Activated naive CD8-positive, alpha-beta T cell treated with anti-CD3 and anti-CD28 coated beads, Interleukin-2, amount 10 ng/mL, durations not matched to agents 7 days and 5 days (primary cell): ENCODE measurements at regions not wholly inside any gene's neighbourhood (a gene's known extent, or its start where the extent isn't known, plus 50 kb on each side); places are given as distances from the start of the nearest gene placed in this dataset.
"Not testable (repeated sequence)": the region's sequence is repeated elsewhere in the genome, so short reads cannot be mapped to it uniquely, and the experiment has no call there.

ENCODE experiments used
- ATAC-seq: fragments of 150-1000 bp; cut with Tn5 transposase; one replicate; pipeline ENCODE4 v1.10.0; 2021; ENCODE audit warnings: low read depth, moderate library complexity
- POLR2A ChIA-PET: fragments of 350-600 bp; sonication (Branson Sonifier 250); formaldehyde crosslinking; loops from one replicate; lab custom pipeline; 2021; ENCODE audit warnings: antibody characterized with exemption; lab: Charles Lee
- DNase-seq: peaks from one replicate; pipeline ENCODE4 v3.0.0; 2021
- H3K27ac Mint-ChIP-seq: one replicate; pipeline ENCODE4 v1.8.0; 2022; ENCODE audit warnings: mild to moderate bottlenecking, mixed read lengths
- H3K27me3 Mint-ChIP-seq: one replicate; pipeline ENCODE4 v1.8.0; 2022; ENCODE audit warnings: mild to moderate bottlenecking, moderate library complexity, mixed read lengths
- H3K36me3 Mint-ChIP-seq: one replicate; pipeline ENCODE4 v1.8.0; 2021; ENCODE audit warnings: mild to moderate bottlenecking, mixed read lengths
- H3K4me1 Mint-ChIP-seq: one replicate; pipeline ENCODE4 v1.8.0; 2021; ENCODE audit warnings: mixed read lengths
- H3K4me3 Mint-ChIP-seq: one replicate; pipeline ENCODE4 v1.8.0; 2022; ENCODE audit warnings: mild to moderate bottlenecking, moderate library complexity, mixed read lengths
- H3K9me3 Mint-ChIP-seq: one replicate; pipeline ENCODE4 v1.8.0; 2021; ENCODE audit warnings: mixed read lengths

- no peaks in the 10 kb centered on the region for H3K36me3 Mint-ChIP-seq
- H3K4me3 Mint-ChIP-seq: no peak overlapping the region
- POLR2A ChIA-PET: no interaction called here
- no peak for DNase-seq
- no peaks in the 10 kb centered on the region for H3K9me3 Mint-ChIP-seq
- no peaks in the 10 kb centered on the region for H3K27me3 Mint-ChIP-seq
- ATAC-seq: no peak
- H3K27ac Mint-ChIP-seq: no peak overlapping the region
- no peaks in the 10 kb centered on the region for H3K4me1 Mint-ChIP-seq
Measured at GRCh38 chr10:52954407-52954806, 181.8 kb upstream of the MBL2 start.

- H3K27me3 Mint-ChIP-seq: no peaks in the 10 kb centered on the region
- no peak overlapping the region for H3K27ac Mint-ChIP-seq
- H3K9me3 Mint-ChIP-seq: no peaks in the 10 kb centered on the region
- ATAC-seq: no peak
- H3K4me1 Mint-ChIP-seq: no peaks in the 10 kb centered on the region
- no peak for DNase-seq
- H3K4me3 Mint-ChIP-seq: no peak overlapping the region
- POLR2A ChIA-PET: no interaction called here
- H3K36me3 Mint-ChIP-seq: no peaks in the 10 kb centered on the region
Measured at GRCh38 chr10:52952391-52953055, 179.9 kb upstream of the MBL2 start.

GRCh38 chr10:52951824-52952223, 179.2 kb upstream of the MBL2 start:
- DNase-seq (no peak), ATAC-seq (no peak)
- POLR2A ChIA-PET: no interaction called here
- no peaks in the 10 kb centered on the region for H3K36me3 Mint-ChIP-seq
- no peak overlapping the region for H3K4me3 Mint-ChIP-seq
- H3K9me3 Mint-ChIP-seq: no peaks in the 10 kb centered on the region
- H3K27ac Mint-ChIP-seq: no peak overlapping the region
- no peaks in the 10 kb centered on the region for H3K27me3 Mint-ChIP-seq
- no peaks in the 10 kb centered on the region for H3K4me1 Mint-ChIP-seq

- H3K27ac Mint-ChIP-seq: no peak overlapping the region
- H3K4me1 Mint-ChIP-seq: no peaks in the 10 kb centered on the region
- POLR2A ChIA-PET: no interaction called here
Measured at GRCh38 chr10:52950578-52950977, 178.0 kb upstream of the MBL2 start.

GRCh38 chr10:52949899-52950298, 177.3 kb upstream of the MBL2 start:
- no peaks in the 10 kb centered on the region for H3K36me3 Mint-ChIP-seq

More at GRCh38 chr10:52950578-52950977, 178.0 kb upstream of the MBL2 start:
- Mint-ChIP-seq H3K27me3 (no peaks in the 10 kb centered on the region), H3K9me3 (no peaks in the 10 kb centered on the region), H3K36me3 (no peaks in the 10 kb centered on the region), H3K4me3 (no peak overlapping the region)
- no peak for ATAC-seq
- DNase-seq: no peak

GRCh38 chr10:52946486-52946885, 173.9 kb upstream of the MBL2 start:
- no peaks in the 10 kb centered on the region for H3K36me3 Mint-ChIP-seq
- no peak for DNase-seq
- ATAC-seq: no peak
- POLR2A ChIA-PET: no interaction called here
- H3K4me3 Mint-ChIP-seq: no peak overlapping the region
- H3K27me3 Mint-ChIP-seq: no peaks in the 10 kb centered on the region
- H3K9me3 Mint-ChIP-seq: no peaks in the 10 kb centered on the region
- no peak overlapping the region for H3K27ac Mint-ChIP-seq
- H3K4me1 Mint-ChIP-seq: no peaks in the 10 kb centered on the region

More at GRCh38 chr10:52949899-52950298, 177.3 kb upstream of the MBL2 start:
- POLR2A ChIA-PET: no interaction called here
- DNase-seq: no peak
- Mint-ChIP-seq H3K9me3 (no peaks in the 10 kb centered on the region), H3K27ac (no peak overlapping the region), H3K27me3 (no peaks in the 10 kb centered on the region), H3K4me3 (no peak overlapping the region), H3K4me1 (no peaks in the 10 kb centered on the region)
- no peak for ATAC-seq

- H3K27me3 Mint-ChIP-seq, H3K4me1 Mint-ChIP-seq, ATAC-seq, H3K36me3 Mint-ChIP-seq, H3K9me3 Mint-ChIP-seq, H3K4me3 Mint-ChIP-seq, DNase-seq, POLR2A ChIA-PET, H3K27ac Mint-ChIP-seq: not testable (repeated sequence)
Measured at GRCh38 chr10:52945521-52945920, 172.9 kb upstream of the MBL2 start.

GRCh38 chr10:52940921-52941320, 168.3 kb upstream of the MBL2 start:
- peaks cover 3% of the 10 kb centered on the region for H3K9me3 Mint-ChIP-seq
- no peak overlapping the region for H3K27ac Mint-ChIP-seq
- DNase-seq (no peak), ATAC-seq (no peak)
- no peaks in the 10 kb centered on the region for H3K4me1 Mint-ChIP-seq
- no peak overlapping the region for H3K4me3 Mint-ChIP-seq
- H3K36me3 Mint-ChIP-seq: no peaks in the 10 kb centered on the region
- POLR2A ChIA-PET: no interaction called here
- H3K27me3 Mint-ChIP-seq: no peaks in the 10 kb centered on the region

GRCh38 chr10:52939894-52940293, 167.3 kb upstream of the MBL2 start:
- H3K4me1 Mint-ChIP-seq: no peaks in the 10 kb centered on the region
- no peaks in the 10 kb centered on the region for H3K36me3 Mint-ChIP-seq
- no peak for ATAC-seq
- POLR2A ChIA-PET: no interaction called here
- peaks cover 3% of the 10 kb centered on the region for H3K9me3 Mint-ChIP-seq
- H3K27me3 Mint-ChIP-seq: no peaks in the 10 kb centered on the region
- no peak overlapping the region for H3K27ac Mint-ChIP-seq
- no peak for DNase-seq
- no peak overlapping the region for H3K4me3 Mint-ChIP-seq

- Mint-ChIP-seq H3K36me3 (no peaks in the 10 kb centered on the region), H3K27me3 (no peaks in the 10 kb centered on the region), H3K4me3 (no peak overlapping the region), H3K4me1 (no peaks in the 10 kb centered on the region), H3K9me3 (no peaks in the 10 kb centered on the region), H3K27ac (no peak overlapping the region)
- DNase-seq (no peak), ATAC-seq (no peak)
- POLR2A ChIA-PET: no interaction called here
Measured at GRCh38 chr10:52933748-52934147, 161.2 kb upstream of the MBL2 start.

- POLR2A ChIA-PET: no interaction called here
- DNase-seq (no peak), ATAC-seq (no peak)
- H3K27me3 Mint-ChIP-seq: no peaks in the 10 kb centered on the region
- no peak overlapping the region for H3K27ac Mint-ChIP-seq
- H3K4me3 Mint-ChIP-seq: no peak overlapping the region
- no peaks in the 10 kb centered on the region for H3K9me3 Mint-ChIP-seq
- no peaks in the 10 kb centered on the region for H3K36me3 Mint-ChIP-seq
- H3K4me1 Mint-ChIP-seq: no peaks in the 10 kb centered on the region
Measured at GRCh38 chr10:52927678-52928077, 155.1 kb upstream of the MBL2 start.

- H3K27ac Mint-ChIP-seq: no peak overlapping the region
- no peak for ATAC-seq
Measured at GRCh38 chr10:52923520-52923919, 150.9 kb upstream of the MBL2 start.

GRCh38 chr10:52918714-52919305, 146.2 kb upstream of the MBL2 start:
- no peaks in the 10 kb centered on the region for H3K4me1 Mint-ChIP-seq
- no peaks in the 10 kb centered on the region for H3K27me3 Mint-ChIP-seq
- H3K27ac Mint-ChIP-seq: no peak overlapping the region
- no peak overlapping the region for H3K4me3 Mint-ChIP-seq
- no peak for ATAC-seq
- POLR2A ChIA-PET: no interaction called here
- DNase-seq: no peak
- no peaks in the 10 kb centered on the region for H3K9me3 Mint-ChIP-seq
- H3K36me3 Mint-ChIP-seq: no peaks in the 10 kb centered on the region

More at GRCh38 chr10:52923520-52923919, 150.9 kb upstream of the MBL2 start:
- Mint-ChIP-seq H3K27me3 (no peaks in the 10 kb centered on the region), H3K36me3 (no peaks in the 10 kb centered on the region), H3K9me3 (no peaks in the 10 kb centered on the region), H3K4me1 (no peaks in the 10 kb centered on the region), H3K4me3 (no peak overlapping the region)
- POLR2A ChIA-PET: no interaction called here
- DNase-seq: no peak

GRCh38 chr10:52915391-52915790, 142.8 kb upstream of the MBL2 start:
- H3K27me3 Mint-ChIP-seq: no peaks in the 10 kb centered on the region
- no peak overlapping the region for H3K27ac Mint-ChIP-seq

More at GRCh38 chr10:52915391-52915790, 142.8 kb upstream of the MBL2 start:
- Mint-ChIP-seq H3K4me1 (no peaks in the 10 kb centered on the region), H3K4me3 (no peak overlapping the region), H3K36me3 (no peaks in the 10 kb centered on the region), H3K9me3 (no peaks in the 10 kb centered on the region)
- no peak for DNase-seq
- POLR2A ChIA-PET: no interaction called here
- no peak for ATAC-seq
